HepG2 (cell line): ENCODE measurements at regions not wholly inside any gene's neighbourhood (a gene's known extent, or its start where the extent isn't known, plus 50 kb on each side); places are given as distances from the start of the nearest gene placed in this dataset.

Experiments
- CHD4 ChIP-seq: fragments of 200-600 bp; sonication (generic); IDR thresholded peaks from 2 replicates; pipeline ENCODE4 v1.7.0; 2017; ENCODE audit warnings: mild to moderate bottlenecking, low read length, borderline replicate concordance
- DR1 ChIP-seq: sonication (generic); formaldehyde crosslinking; IDR thresholded peaks from 2 replicates; pipeline ENCODE4 v1.8.0; 2021; ENCODE audit warnings: mild to moderate bottlenecking, missing genetic modification reagents, inconsistent platforms
- PITX1 ChIP-seq: sonication (generic); formaldehyde crosslinking; IDR thresholded peaks from 2 replicates; pipeline ENCODE4 v1.5.1; 2020; ENCODE audit warnings: mild to moderate bottlenecking, missing genetic modification reagents
- REPIN1 ChIP-seq: sonication (generic); formaldehyde crosslinking; IDR thresholded peaks from 2 replicates; pipeline ENCODE4 v1.8.0; 2022; ENCODE audit warnings: missing genetic modification reagents, low read depth, mild to moderate bottlenecking, borderline replicate concordance
- RERE ChIP-seq: IDR thresholded peaks from 2 replicates; pipeline ENCODE4 v1.6.1; 2016; ENCODE audit warnings: low read depth, missing genetic modification reagents, missing compliant biosample characterization
- ZBED4 ChIP-seq: sonication (generic); formaldehyde crosslinking; IDR thresholded peaks from 2 replicates; pipeline ENCODE4 v1.4.0; 2020; ENCODE audit warnings: missing genetic modification reagents, borderline replicate concordance
- ZBTB34 ChIP-seq: sonication (generic); formaldehyde crosslinking; IDR thresholded peaks from 2 replicates; pipeline ENCODE4 v1.8.0; 2022; ENCODE audit warnings: mild to moderate bottlenecking, missing genetic modification reagents
- ZFP36L1 ChIP-seq: sonication (generic); formaldehyde crosslinking; IDR thresholded peaks from 2 replicates; pipeline ENCODE4 v1.8.0; 2022; ENCODE audit warnings: mild to moderate bottlenecking, missing genetic modification reagents, moderate library complexity
- ZMYM4 ChIP-seq: sonication (generic); formaldehyde crosslinking; IDR thresholded peaks from 2 replicates; pipeline ENCODE4 v1.8.1; 2023; ENCODE audit warnings: mild to moderate bottlenecking, missing genetic modification reagents
- ZNF12 ChIP-seq: sonication (generic); formaldehyde crosslinking; IDR thresholded peaks from 2 replicates; pipeline ENCODE4 v1.5.0; 2020; ENCODE audit warnings: missing genetic modification reagents
- ZNF143 ChIP-seq: sonication (generic); formaldehyde crosslinking; IDR thresholded peaks from 2 replicates; pipeline ENCODE4 v1.4.0; 2020; ENCODE audit warnings: missing genetic modification reagents
- ZNF264 ChIP-seq: sonication (generic); formaldehyde crosslinking; IDR thresholded peaks from 2 replicates; pipeline ENCODE4 v1.4.0; 2020; ENCODE audit warnings: missing genetic modification reagents
- ZNF367 ChIP-seq: sonication (generic); formaldehyde crosslinking; IDR thresholded peaks from 2 replicates; pipeline ENCODE4 v1.4.0; 2020; ENCODE audit warnings: missing genetic modification reagents, borderline replicate concordance
- ZNF687 ChIP-seq: sonication (generic); formaldehyde crosslinking; IDR thresholded peaks from 2 replicates; pipeline ENCODE4 v1.5.1; 2020; ENCODE audit warnings: mild to moderate bottlenecking, missing genetic modification reagents, moderate library complexity

- TF ChIP-seq ZNF687 (CRISPR knock-in tag) (no peak), ZNF367 (CRISPR knock-in tag) (no peak), DR1 (CRISPR knock-in tag) (no peak), ZBED4 (no peak), ZNF264 (CRISPR knock-in tag) (no peak), REPIN1 (CRISPR knock-in tag) (no peak), PITX1 (no peak), CHD4 (no peak), ZNF12 (CRISPR knock-in tag) (no peak), ZNF143 (CRISPR knock-in tag) (no peak), RERE (CRISPR knock-in tag) (no peak), ZFP36L1 (CRISPR knock-in tag) (no peak), ZBTB34 (CRISPR knock-in tag) (no peak), ZMYM4 (CRISPR knock-in tag) (no peak)
Measured at GRCh38 chr2:41222593-41222992, 770.7 kb upstream of the SLC8A1 start (continued).
